ENCODE measurements at regions not wholly inside any gene's neighbourhood (a gene's known extent, or its start where the extent isn't known, plus 50 kb on each side); places are given as distances from the start of the nearest gene placed in this dataset.

GRCh38 chr13:67664502-67664901 lies 434.4 kb upstream of the PCDH9 start:
- TF ChIP-seq CTCF (conservative IDR thresholded peaks at IDR 0.05; ENCODE audit: low read depth, low read length), result no peak
- no peak for TF ChIP-seq EZH2phosphoT487 (IDR thresholded peaks at IDR 0.05; ENCODE audit: borderline replicate concordance, low read length)
- no peak for TF ChIP-seq EZH2 (IDR thresholded peaks at IDR 0.05; ENCODE audit: low read length, unreplicated experiment)

Measured in PC-3 (cell line).